ENCODE measurements at regions not wholly inside any gene's neighbourhood (a gene's known extent, or its start where the extent isn't known, plus 50 kb on each side); places are given as distances from the start of the nearest gene placed in this dataset.

GRCh38 chr6:109315341-109316110 lies 66.7 kb downstream of the CD164 start:
- TF ChIP-seq CTCF (IDR thresholded peaks at IDR 0.05; ENCODE audit: low read depth, low read length): no peak
- no peak for DNase-seq (ENCODE audit: extremely low read depth, low read depth)

GRCh38 chr6:109314313-109314712 lies 68.0 kb downstream of the CD164 start:
- DNase-seq (ENCODE audit: extremely low read depth, low read depth): no peak
- no peak for TF ChIP-seq CTCF (IDR thresholded peaks at IDR 0.05; ENCODE audit: low read depth, low read length)

- no peak for DNase-seq (ENCODE audit: extremely low read depth, low read depth)
- no peak for TF ChIP-seq CTCF (IDR thresholded peaks at IDR 0.05; ENCODE audit: low read depth, low read length)
Measured at GRCh38 chr6:109313139-109313538, 69.1 kb downstream of the CD164 start.

DNA sequence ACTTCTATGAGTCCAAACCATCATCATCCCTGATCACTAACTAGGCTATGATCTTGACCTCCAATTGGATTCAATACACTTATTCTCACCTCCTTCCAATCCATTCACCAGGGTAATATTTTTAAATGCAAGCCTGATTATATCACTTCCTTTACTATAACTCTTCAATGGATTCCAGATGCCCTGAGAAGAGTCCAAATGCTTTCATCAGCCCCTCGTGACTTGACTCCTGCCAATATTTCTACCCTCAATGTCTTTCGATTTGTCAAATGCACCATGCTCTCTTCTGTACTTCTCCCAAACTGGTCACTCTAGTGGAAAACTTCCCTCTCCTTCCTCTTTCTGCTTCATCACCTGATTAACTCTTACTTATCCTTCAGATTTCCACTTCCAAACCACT lies 70.8 kb downstream of the CD164 start:
- TF ChIP-seq CTCF (IDR thresholded peaks at IDR 0.05; ENCODE audit: low read depth, low read length): no peak
- no peak for DNase-seq (ENCODE audit: extremely low read depth, low read depth)

DNA sequence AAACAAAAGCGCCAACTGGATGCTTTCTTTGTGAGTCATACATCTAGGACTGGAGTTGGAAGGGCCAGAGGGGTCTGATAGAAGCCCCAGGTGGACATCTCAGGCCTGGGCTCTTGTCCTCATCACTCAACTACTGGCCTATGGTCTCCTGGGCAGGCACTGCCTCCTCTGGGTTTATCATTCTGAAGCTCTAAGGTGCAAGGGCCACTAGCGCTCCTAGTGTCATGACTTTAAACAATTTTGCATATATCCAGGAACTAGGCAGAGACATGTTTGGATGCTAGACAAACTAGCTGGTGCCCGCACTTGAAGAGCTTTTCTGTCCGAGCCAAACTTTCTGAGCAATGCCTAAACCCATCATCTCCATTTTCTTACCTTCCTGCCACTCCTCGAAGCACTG lies 72.3 kb downstream of the CD164 start:
- TF ChIP-seq CTCF (IDR thresholded peaks at IDR 0.05; ENCODE audit: low read depth, low read length): no peak
- DNase-seq (ENCODE audit: extremely low read depth, low read depth): no peak

DNA sequence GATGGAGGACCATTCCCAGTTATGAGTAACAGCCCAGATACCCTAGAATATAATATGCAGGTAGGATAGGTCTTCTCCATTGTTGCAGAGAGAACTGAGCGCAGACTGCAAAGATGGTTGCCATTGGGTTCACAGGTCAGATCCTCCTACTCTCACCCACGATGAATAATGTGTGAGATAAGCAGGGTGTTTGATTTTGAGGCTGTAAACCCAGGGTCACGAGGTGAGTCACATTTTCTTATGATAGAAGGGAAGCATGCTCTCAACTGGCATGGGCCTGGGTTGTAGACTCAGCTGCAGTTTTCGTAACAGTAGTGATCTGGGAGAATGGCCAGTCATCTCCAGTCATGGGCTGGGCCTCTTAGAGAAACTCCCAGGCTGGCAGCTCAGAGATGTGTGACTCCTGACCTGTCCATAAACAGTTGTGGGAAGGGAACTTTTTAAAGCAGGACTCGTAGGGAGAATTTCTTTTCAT lies 74.2 kb downstream of the CD164 start:
- peak; percentile 61 for DNase-seq (ENCODE audit: extremely low read depth, low read depth)
- TF ChIP-seq CTCF (IDR thresholded peaks at IDR 0.05; ENCODE audit: low read depth, low read length): no peak

DNA sequence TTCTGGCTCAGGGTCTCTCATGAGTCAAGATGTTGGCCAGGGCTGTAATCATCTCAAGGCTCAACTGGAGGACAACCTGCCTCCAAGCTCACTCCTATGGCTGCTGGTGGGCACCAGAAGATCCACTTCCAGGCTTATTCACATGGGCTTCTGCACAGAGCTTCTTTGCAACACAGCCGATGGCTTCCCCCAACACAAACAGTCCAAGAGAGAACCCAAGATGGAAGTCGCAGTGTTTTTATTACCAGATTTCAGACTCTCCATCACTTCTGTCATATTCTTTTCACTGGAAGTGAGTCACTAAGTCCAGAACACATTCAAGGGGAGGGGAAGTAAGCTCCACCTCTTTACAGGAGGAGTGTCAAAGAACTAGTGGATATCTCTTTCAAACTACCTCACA lies 75.5 kb downstream of the CD164 start:
- DNase-seq (ENCODE audit: extremely low read depth, low read depth): no peak
- no peak for TF ChIP-seq CTCF (IDR thresholded peaks at IDR 0.05; ENCODE audit: low read depth, low read length)

Measured in AG09319 (cell line).